A673 (cell line): ENCODE measurements at regions not wholly inside any gene's neighbourhood (a gene's known extent, or its start where the extent isn't known, plus 50 kb on each side); places are given as distances from the start of the nearest gene placed in this dataset.

ENCODE experiments used
- BruUV-seq: library from RNA; stranded (reverse); fragments of 400-500 nt; replicated peaks from 2 replicates; lab custom pipeline; 2021; lab: Mats Ljungman, UMichigan
- CTCF ChIA-PET: fragments of 300-600 bp; sonication (Branson Sonifier 250); formaldehyde crosslinking; loops from one replicate; lab custom pipeline; 2022; ENCODE audit warnings: antibody characterized with exemption; lab: Charles Lee
- POLR2A ChIA-PET: fragments of 300-600 bp; sonication (Branson Sonifier 250); formaldehyde crosslinking; loops from one replicate; lab custom pipeline; 2022; ENCODE audit warnings: antibody characterized with exemption; ENCODE audit not compliant: low non-redundant PET; lab: Charles Lee
- DNase-seq: peaks from one replicate; pipeline ENCODE4 v3.0.0-alpha.2; 2015; ENCODE audit warnings: low spot score
- H3K27ac ChIP-seq: fragments of 200-600 bp; sonication (generic); 2 replicates; pipeline ENCODE4 v1.5.1; 2016; ENCODE audit warnings: mixed run types, low read depth, mild to moderate bottlenecking, mixed read lengths, antibody characterized with exemption, low read length; ENCODE audit not compliant: poor library complexity, severe bottlenecking
- H3K27me3 ChIP-seq: fragments of 200-600 bp; sonication (generic); replicated peaks from 2 replicates; pipeline ENCODE4 v1.6.1; 2017; ENCODE audit warnings: mixed run types, low read depth, mild to moderate bottlenecking, mixed read lengths, antibody characterized with exemption, low read length; ENCODE audit not compliant: insufficient read depth, poor library complexity
- H3K36me3 ChIP-seq: fragments of 200-600 bp; sonication (generic); 2 replicates; pipeline ENCODE4 v1.6.1; 2016; ENCODE audit warnings: mixed run types, mild to moderate bottlenecking, mixed read lengths, antibody characterized with exemption, low read length; ENCODE audit not compliant: insufficient read depth, poor library complexity, severe bottlenecking
- H3K4me1 ChIP-seq: fragments of 200-600 bp; sonication (generic); 2 replicates; pipeline ENCODE4 v1.6.1; 2017; ENCODE audit warnings: mixed run types, mild to moderate bottlenecking, mixed read lengths, antibody characterized with exemption, low read length; ENCODE audit not compliant: insufficient read depth, poor library complexity, severe bottlenecking
- H3K4me3 ChIP-seq: fragments of 200-600 bp; sonication (generic); 2 replicates; pipeline ENCODE4 v1.5.1; 2016; ENCODE audit warnings: low read depth, mixed run types, mild to moderate bottlenecking, mixed read lengths, low read length; ENCODE audit not compliant: poor library complexity, severe bottlenecking
- H3K9me3 ChIP-seq: fragments of 200-600 bp; sonication (generic); 2 replicates; pipeline ENCODE4 v1.6.1; 2016; ENCODE audit warnings: mixed run types, low read depth, mild to moderate bottlenecking, mixed read lengths, antibody characterized with exemption, low read length; ENCODE audit not compliant: poor library complexity, severe bottlenecking
- EZH2 ChIP-seq: fragments of 200-600 bp; sonication (generic); IDR thresholded peaks from 2 replicates; pipeline ENCODE4 v1.6.1; 2017; ENCODE audit warnings: borderline replicate concordance, low read depth, mild to moderate bottlenecking, mixed read lengths, antibody characterized with exemption, low read length; ENCODE audit not compliant: poor library complexity, severe bottlenecking
- intact Hi-C: fragments of 100-400 bp; cut with micrococcal nuclease; formaldehyde crosslinking; loops from one replicate; pipeline ENCODE4 v1.10.0; 2022; ENCODE audit not compliant: unreplicated experiment
- TF ChIP-seq, protein P1 (sequence below): fragments of 300-800, 200-600 bp; sonication (generic); conservative IDR thresholded peaks from 2 replicates; pipeline ENCODE4 v1.5.1; 2017; ENCODE audit warnings: low read depth, mild to moderate bottlenecking, antibody characterized with exemption, low read length, moderate library complexity, mixed read lengths

DNA sequence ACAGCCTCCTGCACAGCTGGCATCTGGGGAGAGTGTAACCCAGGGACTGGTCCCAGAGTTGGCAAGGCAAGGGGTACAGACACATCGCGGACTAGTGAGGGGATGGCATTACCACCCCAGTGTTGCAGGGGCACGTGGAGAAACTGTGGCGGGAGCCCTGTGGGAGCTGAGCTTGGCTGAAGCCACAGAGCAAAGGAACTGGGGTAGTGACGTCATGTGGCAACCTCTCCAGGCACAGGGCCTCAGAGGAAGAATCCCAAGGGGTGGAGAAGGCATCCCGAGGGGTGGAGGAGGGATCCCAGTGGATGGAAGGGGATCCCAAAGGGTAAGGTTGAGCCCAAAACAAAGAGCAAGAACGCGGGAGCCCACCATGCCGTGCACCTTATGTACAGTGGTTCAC, 70.1 kb downstream of the GSC start:
- ChIA-PET POLR2A (no interaction called here), CTCF (no interaction called here)
- no peak overlapping the region for H3K27ac ChIP-seq
- DNase-seq = no peak
- BruUV-seq = no TSS peak
- H3K9me3 ChIP-seq = no peaks in the 10 kb centered on the region
- no peaks in the 10 kb centered on the region for H3K27me3 ChIP-seq
- H3K4me1 ChIP-seq = peaks cover 28% of the 10 kb centered on the region
- no peak overlapping the region for H3K4me3 ChIP-seq
- intact Hi-C loops = loop anchor here (10.0 kb wide), 1 partner anchor 185 kb away; no protein-coding TSS in a partner anchor
- TF ChIP-seq, protein P1, sequence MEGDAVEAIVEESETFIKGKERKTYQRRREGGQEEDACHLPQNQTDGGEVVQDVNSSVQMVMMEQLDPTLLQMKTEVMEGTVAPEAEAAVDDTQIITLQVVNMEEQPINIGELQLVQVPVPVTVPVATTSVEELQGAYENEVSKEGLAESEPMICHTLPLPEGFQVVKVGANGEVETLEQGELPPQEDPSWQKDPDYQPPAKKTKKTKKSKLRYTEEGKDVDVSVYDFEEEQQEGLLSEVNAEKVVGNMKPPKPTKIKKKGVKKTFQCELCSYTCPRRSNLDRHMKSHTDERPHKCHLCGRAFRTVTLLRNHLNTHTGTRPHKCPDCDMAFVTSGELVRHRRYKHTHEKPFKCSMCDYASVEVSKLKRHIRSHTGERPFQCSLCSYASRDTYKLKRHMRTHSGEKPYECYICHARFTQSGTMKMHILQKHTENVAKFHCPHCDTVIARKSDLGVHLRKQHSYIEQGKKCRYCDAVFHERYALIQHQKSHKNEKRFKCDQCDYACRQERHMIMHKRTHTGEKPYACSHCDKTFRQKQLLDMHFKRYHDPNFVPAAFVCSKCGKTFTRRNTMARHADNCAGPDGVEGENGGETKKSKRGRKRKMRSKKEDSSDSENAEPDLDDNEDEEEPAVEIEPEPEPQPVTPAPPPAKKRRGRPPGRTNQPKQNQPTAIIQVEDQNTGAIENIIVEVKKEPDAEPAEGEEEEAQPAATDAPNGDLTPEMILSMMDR = no peak
- no peak for TF ChIP-seq EZH2
- no peaks in the 10 kb centered on the region for H3K36me3 ChIP-seq

DNA sequence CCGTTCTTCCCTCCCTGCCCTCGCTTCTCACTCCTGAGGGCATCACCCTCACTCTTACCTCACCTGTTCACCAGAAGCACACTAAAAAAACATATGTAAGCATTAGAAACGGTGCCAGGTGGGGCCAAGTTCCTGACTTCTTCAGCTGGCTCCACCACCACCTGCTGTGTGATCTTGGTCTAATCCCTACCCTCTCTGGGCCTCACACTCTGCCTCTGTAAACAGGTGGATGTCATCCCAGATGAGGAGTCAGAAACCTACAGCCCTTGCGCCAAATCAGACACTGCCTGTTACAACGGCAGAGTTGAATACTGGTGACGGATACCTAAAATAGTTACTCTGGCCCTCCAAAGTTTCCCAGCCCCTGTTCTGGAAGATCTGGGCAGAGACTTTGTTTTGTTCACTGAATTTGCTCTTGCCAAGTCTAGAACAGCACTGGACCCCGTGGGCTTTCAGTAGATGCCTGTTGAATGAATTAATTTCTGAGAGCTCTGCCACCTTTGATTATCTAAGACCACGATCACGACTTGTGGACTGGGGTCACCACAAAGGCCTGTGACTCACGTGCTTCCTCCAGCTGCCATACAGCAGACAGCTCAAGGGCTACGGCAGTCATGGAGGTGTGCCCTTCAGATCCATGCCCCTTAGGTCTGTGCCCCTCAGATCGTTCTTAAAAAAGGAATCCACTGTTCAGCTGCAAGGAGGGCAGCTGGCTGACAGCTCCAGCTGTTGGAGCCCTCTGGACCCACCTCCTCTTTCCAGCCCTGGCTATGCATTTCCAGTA, 71.9 kb downstream of the GSC start:
- ChIA-PET CTCF (no interaction called here), POLR2A (no interaction called here)
- no peak for TF ChIP-seq EZH2
- TF ChIP-seq, protein P1 = no peak
- no TSS peak for BruUV-seq
- H3K4me1 ChIP-seq = peaks cover 38% of the 10 kb centered on the region
- DNase-seq = no peak
- H3K27me3 ChIP-seq = no peaks in the 10 kb centered on the region
- H3K9me3 ChIP-seq = no peaks in the 10 kb centered on the region
- no peaks in the 10 kb centered on the region for H3K36me3 ChIP-seq
- intact Hi-C loops = loop anchor here (10.0 kb wide), 1 partner anchor 187 kb away; no protein-coding TSS in a partner anchor
- H3K4me3 ChIP-seq = no peak overlapping the region
- H3K27ac ChIP-seq = no peak overlapping the region

DNA sequence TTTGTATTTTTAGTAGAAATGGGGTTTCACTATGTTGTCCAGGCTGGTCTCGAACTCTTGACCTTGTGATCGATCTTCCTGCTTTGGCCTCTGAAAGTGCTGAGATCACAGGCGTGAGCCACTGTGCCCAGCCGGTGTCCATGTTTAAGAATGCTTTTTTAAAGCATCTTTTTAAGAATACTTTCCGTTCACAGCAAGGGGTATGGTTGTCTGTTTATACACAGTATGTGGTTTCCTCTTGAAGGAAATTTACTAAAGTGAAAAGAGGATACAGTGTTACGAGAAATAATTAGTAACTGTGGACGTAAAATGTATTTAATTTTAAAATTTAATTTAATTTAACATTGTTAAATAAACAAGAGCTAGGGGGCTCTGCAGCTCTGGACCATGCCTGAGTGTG, 73.4 kb downstream of the GSC start:
- no peak for TF ChIP-seq EZH2
- TF ChIP-seq, protein P1 = no peak
- Histone ChIP-seq H3K27ac (no peak overlapping the region), H3K36me3 (no peaks in the 10 kb centered on the region), H3K27me3 (no peaks in the 10 kb centered on the region), H3K4me1 (peaks cover 38% of the 10 kb centered on the region), H3K9me3 (no peaks in the 10 kb centered on the region), H3K4me3 (no peak overlapping the region)
- ChIA-PET POLR2A (no interaction called here), CTCF (no interaction called here)
- no TSS peak for BruUV-seq
- intact Hi-C loops = loop anchor here (10.0 kb wide), 1 partner anchor 188 kb away; no protein-coding TSS in a partner anchor
- DNase-seq = peak; percentile 76
